SU-DHL-6 (cell line): ENCODE measurements at regions not wholly inside any gene's neighbourhood (a gene's known extent, or its start where the extent isn't known, plus 50 kb on each side); places are given as distances from the start of the nearest gene placed in this dataset.

ENCODE experiments used
- CTCF ChIP-seq: fragments of 200-600 bp; sonication (generic); IDR thresholded peaks from one replicate; pipeline ENCODE4 v1.5.1; 2017; ENCODE audit warnings: antibody characterized with exemption, mild to moderate bottlenecking, low read length, moderate library complexity; ENCODE audit not compliant: insufficient read depth, poor library complexity, severe bottlenecking
- EZH2phosphoT487 ChIP-seq: fragments of 200-600 bp; sonication (generic), shearing (Covaris generic); conservative IDR thresholded peaks from 2 replicates; pipeline ENCODE4 v1.6.1; 2018; ENCODE audit warnings: mild to moderate bottlenecking, antibody characterized with exemption, low read length, moderate library complexity, mixed read lengths

GRCh38 chr12:102321305-102322082 lies 123.9 kb upstream of the PMCH start:
- TF ChIP-seq CTCF (no peak), EZH2phosphoT487 (no peak)
